ENCODE measurements at regions not wholly inside any gene's neighbourhood (a gene's known extent, or its start where the extent isn't known, plus 50 kb on each side); places are given as distances from the start of the nearest gene placed in this dataset.

GRCh38 chr4:144556636-144557035, 89.3 kb upstream of the HHIP start:
- POLR2A ChIA-PET: no interaction called here
- Mint-ChIP-seq H3K4me3 (no peak overlapping the region), H3K27me3 (peaks cover 6% of the 10 kb centered on the region), H3K4me1 (no peaks in the 10 kb centered on the region), H3K27ac (no peak overlapping the region), H3K9me3 (no peaks in the 10 kb centered on the region), H3K36me3 (no peaks in the 10 kb centered on the region)
- DNase-seq (no peak), ATAC-seq (ENCODE audit: low read depth) (no peak)

GRCh38 chr4:144557404-144557803, 88.6 kb upstream of the HHIP start:
- ATAC-seq (ENCODE audit: low read depth) (no peak), DNase-seq (no peak)
- H3K9me3 Mint-ChIP-seq: no peaks in the 10 kb centered on the region
- no peaks in the 10 kb centered on the region for H3K4me1 Mint-ChIP-seq
- POLR2A ChIA-PET: no interaction called here
- no peak overlapping the region for H3K27ac Mint-ChIP-seq
- no peaks in the 10 kb centered on the region for H3K36me3 Mint-ChIP-seq
- H3K4me3 Mint-ChIP-seq: no peak overlapping the region
- peaks cover 8% of the 10 kb centered on the region for H3K27me3 Mint-ChIP-seq

- Mint-ChIP-seq H3K4me3 (no peak overlapping the region), H3K9me3 (no peaks in the 10 kb centered on the region), H3K4me1 (no peaks in the 10 kb centered on the region), H3K27me3 (peaks cover 13% of the 10 kb centered on the region), H3K36me3 (no peaks in the 10 kb centered on the region), H3K27ac (no peak overlapping the region)
- ATAC-seq (ENCODE audit: low read depth): no peak
- POLR2A ChIA-PET: no interaction called here
- DNase-seq: no peak
Measured at GRCh38 chr4:144562019-144562705, 83.8 kb upstream of the HHIP start.

- DNase-seq: no peak
- ATAC-seq (ENCODE audit: low read depth): no peak
- H3K27me3 Mint-ChIP-seq: peaks cover 11% of the 10 kb centered on the region
- no peak overlapping the region for H3K27ac Mint-ChIP-seq
- no peak overlapping the region for H3K4me3 Mint-ChIP-seq
- no peaks in the 10 kb centered on the region for H3K4me1 Mint-ChIP-seq
- peaks cover 2% of the 10 kb centered on the region for H3K9me3 Mint-ChIP-seq
- POLR2A ChIA-PET: no interaction called here
- no peaks in the 10 kb centered on the region for H3K36me3 Mint-ChIP-seq
Measured at GRCh38 chr4:144564358-144564757, 81.6 kb upstream of the HHIP start.

GRCh38 chr4:144565527-144566195, 80.3 kb upstream of the HHIP start:
- H3K4me3 Mint-ChIP-seq: no peak overlapping the region
- POLR2A ChIA-PET: no interaction called here
- H3K9me3 Mint-ChIP-seq: peaks cover 2% of the 10 kb centered on the region

GRCh38 chr4:144572660-144573059, 73.3 kb upstream of the HHIP start:
- Mint-ChIP-seq H3K27me3 (peaks cover 2% of the 10 kb centered on the region), H3K36me3 (no peaks in the 10 kb centered on the region)

More at GRCh38 chr4:144565527-144566195, 80.3 kb upstream of the HHIP start:
- DNase-seq (no peak), ATAC-seq (ENCODE audit: low read depth) (no peak)
- Mint-ChIP-seq H3K36me3 (no peaks in the 10 kb centered on the region), H3K4me1 (no peaks in the 10 kb centered on the region), H3K27ac (no peak overlapping the region), H3K27me3 (peaks cover 7% of the 10 kb centered on the region)

GRCh38 chr4:144574000-144574399, 72.0 kb upstream of the HHIP start:
- H3K4me3 Mint-ChIP-seq: no peak overlapping the region
- POLR2A ChIA-PET: no interaction called here
- no peaks in the 10 kb centered on the region for H3K9me3 Mint-ChIP-seq
- no peak overlapping the region for H3K27ac Mint-ChIP-seq
- H3K36me3 Mint-ChIP-seq: no peaks in the 10 kb centered on the region
- ATAC-seq (ENCODE audit: low read depth): no peak
- H3K27me3 Mint-ChIP-seq: peaks cover 2% of the 10 kb centered on the region
- peaks cover 4% of the 10 kb centered on the region for H3K4me1 Mint-ChIP-seq
- DNase-seq: no peak

More at GRCh38 chr4:144572660-144573059, 73.3 kb upstream of the HHIP start:
- POLR2A ChIA-PET: no interaction called here
- Mint-ChIP-seq H3K9me3 (peaks cover 2% of the 10 kb centered on the region), H3K27ac (no peak overlapping the region), H3K4me1 (peaks cover 4% of the 10 kb centered on the region), H3K4me3 (no peak overlapping the region)
- ATAC-seq (ENCODE audit: low read depth): no peak
- no peak for DNase-seq

GRCh38 chr4:144574509-144574908, 71.4 kb upstream of the HHIP start:
- H3K4me1 Mint-ChIP-seq: peaks cover 4% of the 10 kb centered on the region
- no peak for ATAC-seq (ENCODE audit: low read depth)

GRCh38 chr4:144575181-144575580, 70.8 kb upstream of the HHIP start:
- DNase-seq: no peak
- POLR2A ChIA-PET: no interaction called here
- Mint-ChIP-seq H3K4me1 (peaks cover 4% of the 10 kb centered on the region), H3K27me3 (peaks cover 2% of the 10 kb centered on the region), H3K9me3 (no peaks in the 10 kb centered on the region), H3K36me3 (no peaks in the 10 kb centered on the region), H3K4me3 (no peak overlapping the region), H3K27ac (no peak overlapping the region)
- ATAC-seq (ENCODE audit: low read depth): no peak

More at GRCh38 chr4:144574509-144574908, 71.4 kb upstream of the HHIP start:
- no peaks in the 10 kb centered on the region for H3K9me3 Mint-ChIP-seq
- peaks cover 2% of the 10 kb centered on the region for H3K27me3 Mint-ChIP-seq
- POLR2A ChIA-PET: no interaction called here
- H3K27ac Mint-ChIP-seq: no peak overlapping the region
- H3K36me3 Mint-ChIP-seq: no peaks in the 10 kb centered on the region
- DNase-seq: no peak
- no peak overlapping the region for H3K4me3 Mint-ChIP-seq

GRCh38 chr4:144578681-144579080, 67.3 kb upstream of the HHIP start:
- DNase-seq (no peak), ATAC-seq (ENCODE audit: low read depth) (no peak)
- Mint-ChIP-seq H3K9me3 (no peaks in the 10 kb centered on the region), H3K27ac (no peak overlapping the region), H3K4me3 (no peak overlapping the region), H3K4me1 (peaks cover 4% of the 10 kb centered on the region), H3K36me3 (no peaks in the 10 kb centered on the region), H3K27me3 (no peaks in the 10 kb centered on the region)
- POLR2A ChIA-PET: no interaction called here

GRCh38 chr4:144579411-144580030, 66.4 kb upstream of the HHIP start:
- Mint-ChIP-seq H3K36me3 (no peaks in the 10 kb centered on the region), H3K9me3 (no peaks in the 10 kb centered on the region), H3K27me3 (no peaks in the 10 kb centered on the region), H3K4me1 (peaks cover 1% of the 10 kb centered on the region), H3K4me3 (no peak overlapping the region), H3K27ac (no peak overlapping the region)
- ATAC-seq (ENCODE audit: low read depth) (no peak), DNase-seq (no peak)
- POLR2A ChIA-PET: no interaction called here

- Mint-ChIP-seq H3K36me3 (no peaks in the 10 kb centered on the region), H3K27me3 (no peaks in the 10 kb centered on the region), H3K4me1 (no peaks in the 10 kb centered on the region), H3K9me3 (no peaks in the 10 kb centered on the region), H3K27ac (no peak overlapping the region), H3K4me3 (no peak overlapping the region)
- POLR2A ChIA-PET: no interaction called here
- DNase-seq: no peak
- no peak for ATAC-seq (ENCODE audit: low read depth)
Measured at GRCh38 chr4:144580430-144580829, 65.5 kb upstream of the HHIP start.

GRCh38 chr4:144582105-144582850, 63.7 kb upstream of the HHIP start:
- ATAC-seq (ENCODE audit: low read depth) (no peak), DNase-seq (no peak)
- no peaks in the 10 kb centered on the region for H3K9me3 Mint-ChIP-seq
- no peaks in the 10 kb centered on the region for H3K27me3 Mint-ChIP-seq
- POLR2A ChIA-PET: no interaction called here
- H3K27ac Mint-ChIP-seq: no peak overlapping the region
- H3K36me3 Mint-ChIP-seq: no peaks in the 10 kb centered on the region
- H3K4me1 Mint-ChIP-seq: no peaks in the 10 kb centered on the region
- H3K4me3 Mint-ChIP-seq: no peak overlapping the region
